ENCODE measurements at regions not wholly inside any gene's neighbourhood (a gene's known extent, or its start where the extent isn't known, plus 50 kb on each side); places are given as distances from the start of the nearest gene placed in this dataset.

DNA sequence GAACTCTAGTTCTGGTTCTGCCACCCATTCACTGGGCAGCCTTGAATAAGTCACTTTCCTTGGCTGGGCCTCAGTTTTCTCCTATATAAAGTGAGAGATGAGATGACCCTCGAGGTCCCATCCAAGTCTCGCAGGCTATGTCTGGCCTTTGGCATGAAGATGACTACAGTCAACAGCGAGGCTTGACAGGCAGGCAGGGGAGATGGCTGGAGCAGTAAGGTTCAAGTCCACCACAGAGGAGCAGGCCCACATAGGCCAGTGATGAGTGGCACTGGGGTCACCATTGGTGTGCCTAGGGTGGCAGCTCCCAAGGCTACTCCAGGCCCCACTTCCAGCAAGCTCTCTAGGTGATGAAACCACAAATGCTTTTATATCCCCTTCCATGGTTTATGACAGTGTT lies 161.4 kb downstream of the ZFP36L2 start:
- TF ChIP-seq, protein P1, sequence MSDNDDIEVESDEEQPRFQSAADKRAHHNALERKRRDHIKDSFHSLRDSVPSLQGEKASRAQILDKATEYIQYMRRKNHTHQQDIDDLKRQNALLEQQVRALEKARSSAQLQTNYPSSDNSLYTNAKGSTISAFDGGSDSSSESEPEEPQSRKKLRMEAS (IDR thresholded peaks at IDR 0.05; ENCODE audit: insufficient read depth, insufficient read length), result no peak
- TF ChIP-seq, protein P2, sequence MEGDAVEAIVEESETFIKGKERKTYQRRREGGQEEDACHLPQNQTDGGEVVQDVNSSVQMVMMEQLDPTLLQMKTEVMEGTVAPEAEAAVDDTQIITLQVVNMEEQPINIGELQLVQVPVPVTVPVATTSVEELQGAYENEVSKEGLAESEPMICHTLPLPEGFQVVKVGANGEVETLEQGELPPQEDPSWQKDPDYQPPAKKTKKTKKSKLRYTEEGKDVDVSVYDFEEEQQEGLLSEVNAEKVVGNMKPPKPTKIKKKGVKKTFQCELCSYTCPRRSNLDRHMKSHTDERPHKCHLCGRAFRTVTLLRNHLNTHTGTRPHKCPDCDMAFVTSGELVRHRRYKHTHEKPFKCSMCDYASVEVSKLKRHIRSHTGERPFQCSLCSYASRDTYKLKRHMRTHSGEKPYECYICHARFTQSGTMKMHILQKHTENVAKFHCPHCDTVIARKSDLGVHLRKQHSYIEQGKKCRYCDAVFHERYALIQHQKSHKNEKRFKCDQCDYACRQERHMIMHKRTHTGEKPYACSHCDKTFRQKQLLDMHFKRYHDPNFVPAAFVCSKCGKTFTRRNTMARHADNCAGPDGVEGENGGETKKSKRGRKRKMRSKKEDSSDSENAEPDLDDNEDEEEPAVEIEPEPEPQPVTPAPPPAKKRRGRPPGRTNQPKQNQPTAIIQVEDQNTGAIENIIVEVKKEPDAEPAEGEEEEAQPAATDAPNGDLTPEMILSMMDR (IDR thresholded peaks at IDR 0.05; ENCODE audit: extremely low read depth in 1 of 2, insufficient read depth in 1 of 2, low read depth in 1 of 2, low read length in 2 of 2), result no peak
- TF ChIP-seq EZH2 (IDR thresholded peaks at IDR 0.05; ENCODE audit: borderline replicate concordance, low read depth, low read length, severe bottlenecking) (no peak), POLR2AphosphoS5 (IDR thresholded peaks at IDR 0.05; ENCODE audit: insufficient read depth, low read depth, low read length) (no peak)

Measured in endothelial cell of umbilical vein (primary cell).